ENCODE measurements at regions not wholly inside any gene's neighbourhood (a gene's known extent, or its start where the extent isn't known, plus 50 kb on each side); places are given as distances from the start of the nearest gene placed in this dataset.

GRCh38 chr11:128313931-128314330, 273.4 kb downstream of the ETS1 start (continued):
- no peak for TF ChIP-seq STAT1 (IDR thresholded peaks at IDR 0.05; ENCODE audit: unreplicated experiment)
- no peak for TF ChIP-seq POLR2AphosphoS5 (IDR thresholded peaks at IDR 0.05; ENCODE audit: low read depth)
- no peak for TF ChIP-seq NANOG (IDR thresholded peaks at IDR 0.05; ENCODE audit: borderline replicate concordance)
- TF ChIP-seq EZH2 (IDR thresholded peaks at IDR 0.05; ENCODE audit: low read depth, unreplicated experiment) = no peak
- TF ChIP-seq ZNF114 (CRISPR knock-in tag; IDR thresholded peaks at IDR 0.05) = no peak
- TF ChIP-seq CTCF (conservative IDR thresholded peaks at IDR 0.05; ENCODE audit: low read depth in 2 of 2) = no peak
- no peak for TF ChIP-seq ETS1 (IDR thresholded peaks at IDR 0.05)

- peaks cover 2% of the 10 kb centered on the region for H3K27me3 Mint-ChIP-seq (ENCODE audit: insufficient read depth, low read depth, poor library complexity)
- Histone ChIP-seq H3K36me3 (ENCODE audit: insufficient read depth) (no peaks in the 10 kb centered on the region; the same call in 1 of the 2 replicates), H3K4me3 (no peak overlapping the region), H3K27ac (ENCODE audit: low read depth) (no peak overlapping the region), H3K4me2 (no peak overlapping the region), H3K9me2 (ENCODE audit: insufficient read depth) (0 out of 2 replicates have a peak, but pooled peaks cover 5% of the 10 kb centered on the region), H3F3A (replicated peaks; ENCODE audit: low read depth) (no peaks in the 10 kb centered on the region), H4K20me1 (replicated peaks; ENCODE audit: insufficient read depth) (no peaks in the 10 kb centered on the region), H3K79me2 (replicated peaks; ENCODE audit: insufficient read depth) (no peaks in the 10 kb centered on the region), H2AFZ (no peak overlapping the region), H3K27me3 (ENCODE audit: insufficient read depth) (no peaks in the 10 kb centered on the region), H3K4me1 (ENCODE audit: insufficient read depth) (no peaks in the 10 kb centered on the region)
- no peak overlapping the region for H3K4me3 Mint-ChIP-seq
- TF ChIP-seq NANOG (IDR thresholded peaks at IDR 0.05; ENCODE audit: borderline replicate concordance) (no peak), JUNB (IDR thresholded peaks at IDR 0.05; ENCODE audit: unreplicated experiment) (no peak), CREB1 (CRISPR knock-in tag; IDR thresholded peaks at IDR 0.05; ENCODE audit: low read depth) (no peak), EZH2phosphoT487 (IDR thresholded peaks at IDR 0.05; ENCODE audit: unreplicated experiment) (no peak)
- DNase-seq (ENCODE audit: low spot score) = no peak
- H3K9me3 Mint-ChIP-seq = peaks cover 21% of the 10 kb centered on the region
- ATAC-seq = no peak
- peaks cover 12% of the 10 kb centered on the region; the same call in 2 of the 3 replicates for H3K36me3 Mint-ChIP-seq (ENCODE audit: low read depth)
- H3K4me1 Mint-ChIP-seq = peaks cover 5% of the 10 kb centered on the region; the same call in 2 of the 3 replicates
- H3K27ac Mint-ChIP-seq = no peak overlapping the region
These were observed 275.3 kb downstream of the ETS1 start for GRCh38 chr11:128311742-128312719.

Data from GM23338 (cell line).